CD14-positive monocyte (primary cell): ENCODE measurements at regions not wholly inside any gene's neighbourhood (a gene's known extent, or its start where the extent isn't known, plus 50 kb on each side); places are given as distances from the start of the nearest gene placed in this dataset.

Experiments
- DNase-seq, 3 donors: peaks; one replicate each; pipeline ENCODE4 v3.0.0-alpha.2; 2011 to 2022
- H2AFZ ChIP-seq: 2 replicates; pipeline ENCODE4 v1.6.0; 2012; ENCODE audit warnings: mild to moderate bottlenecking, low read depth, low read length, inconsistent platforms; ENCODE audit not compliant: insufficient read depth, poor library complexity, severe bottlenecking
- H3K27ac ChIP-seq, 2 donors: 1 replicate in 1 of 2; 2 replicates in 1 of 2; pipeline ENCODE4 v1.5.1; 2012 to 2013; ENCODE audit warnings: low read length in 2 of 2, control low read depth in 1 of 2, inconsistent platforms in 1 of 2, low read depth in 1 of 2, mild to moderate bottlenecking in 1 of 2
- H3K27me3 ChIP-seq, 2 donors: one replicate each; pipeline versions ENCODE4 v1.6.0 to v1.6.1; 2011 to 2013; ENCODE audit warnings: low read length in 2 of 2; ENCODE audit not compliant: control insufficient read depth in 2 of 2, insufficient read depth in 2 of 2
- H3K36me3 ChIP-seq, 2 donors: replicated peaks in 1 of 2; 1 replicate in 1 of 2; 2 replicates in 1 of 2; pipeline versions ENCODE4 v1.5.1 to v1.6.1; 2012 to 2013; ENCODE audit warnings: low read length in 2 of 2, control low read depth in 1 of 2, inconsistent platforms in 1 of 2, mild to moderate bottlenecking in 1 of 2; ENCODE audit not compliant: insufficient read depth in 2 of 2, control insufficient read depth in 1 of 2
- H3K4me1 ChIP-seq, 2 donors: 1 replicate in 1 of 2; 2 replicates in 1 of 2; pipeline versions ENCODE4 v1.5.1 to v1.6.1; 2012 to 2013; ENCODE audit warnings: low read length in 2 of 2, control low read depth in 1 of 2, inconsistent platforms in 1 of 2, mild to moderate bottlenecking in 1 of 2, moderate library complexity in 1 of 2; ENCODE audit not compliant: insufficient read depth in 2 of 2, control insufficient read depth in 1 of 2
- H3K4me2 ChIP-seq: replicated peaks from 2 replicates; pipeline ENCODE3; 2012; ENCODE audit warnings: low read length, moderate library complexity, mild to moderate bottlenecking; ENCODE audit not compliant: poor library complexity, severe bottlenecking; ENCODE audit errors: extremely low read depth
- H3K4me3 ChIP-seq, 3 experiments: fragments of 200-600 bp in 1 of 3; sonication (generic) in 1 of 3; replicated peaks in 1 of 3; 1 replicate in 2 of 3; 2 replicates in 1 of 3; pipeline ENCODE4 v1.5.1; 2011 to 2013; ENCODE audit warnings: low read length in 3 of 3, mild to moderate bottlenecking in 3 of 3, control low read depth in 2 of 3, low read depth in 2 of 3, inconsistent platforms in 1 of 3, moderate library complexity in 1 of 3
- H3K79me2 ChIP-seq: 2 replicates; pipeline ENCODE4 v1.6.0; 2012; ENCODE audit warnings: mild to moderate bottlenecking, control low read depth, inconsistent platforms, low read length, moderate library complexity; ENCODE audit not compliant: insufficient read depth
- H3K9ac ChIP-seq: 2 replicates; pipeline ENCODE4 v1.6.0; 2017; ENCODE audit warnings: low read length, mild to moderate bottlenecking; ENCODE audit not compliant: insufficient read depth, poor library complexity, severe bottlenecking
- H3K9me3 ChIP-seq, 2 donors: replicated peaks in 1 of 2; 1 replicate in 1 of 2; 2 replicates in 1 of 2; pipeline versions ENCODE4 v1.5.1 to v1.6.1; 2012 to 2013; ENCODE audit warnings: low read length in 2 of 2, control low read depth in 1 of 2; ENCODE audit not compliant: control insufficient read depth in 1 of 2, insufficient read depth in 1 of 2
- H4K20me1 ChIP-seq: 2 replicates; pipeline ENCODE4 v1.6.0; 2012; ENCODE audit warnings: mild to moderate bottlenecking, low read length, control low read depth, moderate library complexity; ENCODE audit not compliant: insufficient read depth
- H3K27ac Mint-ChIP-seq, 7 donors: one replicate each; pipeline ENCODE4 v1.8.0; 2020; ENCODE audit warnings: mild to moderate bottlenecking in 7 of 7, mixed read lengths in 7 of 7, moderate library complexity in 6 of 7, inconsistent platforms in 2 of 7
- H3K27me3 Mint-ChIP-seq, 3 donors: one replicate each; pipeline ENCODE4 v1.8.0; 2021 to 2022; ENCODE audit warnings: low read depth in 3 of 3, mild to moderate bottlenecking in 3 of 3, mixed read lengths in 3 of 3, moderate library complexity in 3 of 3, inconsistent platforms in 1 of 3
- H3K36me3 Mint-ChIP-seq, 2 donors: one replicate each; pipeline ENCODE4 v1.8.0; 2020; ENCODE audit warnings: mixed read lengths in 2 of 2, inconsistent platforms in 1 of 2, mild to moderate bottlenecking in 1 of 2
- H3K4me1 Mint-ChIP-seq: one replicate; pipeline ENCODE4 v1.8.0; 2020; ENCODE audit warnings: mild to moderate bottlenecking, mixed read lengths
- H3K4me3 Mint-ChIP-seq, 2 donors: one replicate each; pipeline ENCODE4 v1.8.0; 2020; ENCODE audit warnings: mild to moderate bottlenecking in 2 of 2, mixed read lengths in 2 of 2, moderate library complexity in 1 of 2
- H3K9me3 Mint-ChIP-seq, 7 donors: one replicate each; pipeline ENCODE4 v1.8.0; 2020 to 2022; ENCODE audit warnings: mixed read lengths in 7 of 7, mild to moderate bottlenecking in 6 of 7, moderate library complexity in 6 of 7, inconsistent platforms in 2 of 7
- CTCF ChIP-seq: fragments of 200-600 bp; IDR thresholded peaks from one replicate; pipeline ENCODE4 v1.8.0; 2022; ENCODE audit warnings: antibody characterized with exemption, mild to moderate bottlenecking
- WGBS: methylation state at CpG from one replicate; pipeline ENCODE4 v1.1.5; 2013; ENCODE audit warnings: missing lambda C conversion rate; ENCODE audit not compliant: insufficient coverage; 5-methylcytosine and 5-hydroxymethylcytosine counted together
- intact Hi-C, 2 donors: fragments of 100-400 bp; cut with micrococcal nuclease; formaldehyde crosslinking; loops; one replicate each; pipeline versions ENCODE4 v1.15.0 to v1.15.1; 2023

DNA sequence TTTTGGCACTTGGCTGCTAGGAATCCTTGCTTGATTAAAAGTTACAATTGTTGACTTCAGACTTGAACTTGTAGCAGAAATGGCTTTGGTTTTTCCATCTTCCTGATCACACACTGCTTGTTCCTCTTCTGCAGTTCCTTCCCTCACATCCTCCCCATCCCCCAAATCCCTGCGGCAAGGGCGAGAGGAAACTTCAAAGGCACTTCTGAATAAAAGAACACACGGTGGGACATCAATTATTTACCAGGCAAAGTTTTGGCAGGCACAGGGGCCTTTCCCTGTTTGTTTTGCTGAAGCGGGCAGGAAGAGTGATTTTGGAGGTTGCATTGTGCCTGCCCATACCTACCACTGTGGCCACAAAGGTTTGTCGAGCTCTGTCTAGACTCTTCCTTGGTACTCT is 260.9 kb downstream of the KIF4B start:
- Mint-ChIP-seq H3K36me3 (no peaks in the 10 kb centered on the region), H3K27ac (no peak overlapping the region), H3K4me3 (no peak overlapping the region), H3K27me3 (peaks cover 1 to 2% (median 2%) of the 10 kb centered on the region in 3 donors), H3K4me1 (no peaks in the 10 kb centered on the region), H3K9me3 (peaks cover 0 to 8% (median 0%) of the 10 kb centered on the region in 7 donors)
- H3K9ac ChIP-seq, result no peak overlapping the region
- no peak overlapping the region for H3K4me2 ChIP-seq
- intact Hi-C loops, result no loop called here
- 15% methylated on average over 4 of the region's 5 CpGs for WGBS
- H3K9me3 ChIP-seq, result no peaks in the 10 kb centered on the region
- TF ChIP-seq CTCF, result no peak
- H3K36me3 ChIP-seq, result no peaks in the 10 kb centered on the region
- no peaks in the 10 kb centered on the region for H4K20me1 ChIP-seq
- no peak overlapping the region for H3K27ac ChIP-seq
- DNase-seq, result no peak
- no peak overlapping the region for H2AFZ ChIP-seq
- H3K4me3 ChIP-seq, result no peak overlapping the region
- H3K27me3 ChIP-seq, result no peaks in the 10 kb centered on the region
- no peaks in the 10 kb centered on the region for H3K79me2 ChIP-seq
- H3K4me1 ChIP-seq, result no peaks in the 10 kb centered on the region

GRCh38 chr5:155275222-155275621 is 261.7 kb downstream of the KIF4B start:
- Histone ChIP-seq H3K4me3 (no peak overlapping the region), H2AFZ (no peak overlapping the region), H4K20me1 (no peaks in the 10 kb centered on the region), H3K27ac (no peak overlapping the region), H3K9me3 (no peaks in the 10 kb centered on the region), H3K27me3 (no peaks in the 10 kb centered on the region), H3K79me2 (no peaks in the 10 kb centered on the region), H3K4me1 (no peaks in the 10 kb centered on the region), H3K4me2 (no peak overlapping the region), H3K9ac (no peak overlapping the region), H3K36me3 (no peaks in the 10 kb centered on the region)
- Mint-ChIP-seq H3K36me3 (no peaks in the 10 kb centered on the region), H3K27me3 (peaks cover 1 to 2% (median 2%) of the 10 kb centered on the region in 3 donors), H3K4me1 (no peaks in the 10 kb centered on the region), H3K4me3 (no peak overlapping the region), H3K27ac (peak overlapping the region in 1 of 7 donors; percentile 15), H3K9me3 (peaks cover 0 to 8% (median 0%) of the 10 kb centered on the region in 7 donors)
- intact Hi-C loops, result no loop called here
- no peak for TF ChIP-seq CTCF
- no peak for DNase-seq
- 88% methylated on average over 1 of the region's 6 CpGs for WGBS
